ENCODE measurements at regions not wholly inside any gene's neighbourhood (a gene's known extent, or its start where the extent isn't known, plus 50 kb on each side); places are given as distances from the start of the nearest gene placed in this dataset.

- H3K27me3 ChIP-seq: no peaks in the 10 kb centered on the region
- H3K9me3 ChIP-seq: no peaks in the 10 kb centered on the region
- no peak for DNase-seq
- TF ChIP-seq POLR2AphosphoS5 (IDR thresholded peaks at IDR 0.05) (no peak), EP300 (IDR thresholded peaks at IDR 0.05) (no peak), POLR2A (IDR thresholded peaks at IDR 0.05) (no peak), CTCF (IDR thresholded peaks at IDR 0.05) (no peak)
- no peaks in the 10 kb centered on the region for H3K4me1 ChIP-seq
- H3K27ac ChIP-seq: no peak overlapping the region
- intact Hi-C loops (cut with DNase I; ENCODE audit: low total_unique reads): no loop called here
- WGBS, 5 donors: 31 to 50% (median 38%) methylated on average over 1 of the region's 1 CpG
- no peaks in the 10 kb centered on the region for H3K36me3 ChIP-seq
- no peak overlapping the region for H3K4me3 ChIP-seq
These were observed 304.1 kb upstream of the MME start for GRCh38 chr3:154775821-154776548.

GRCh38 chr3:154766765-154767503 lies 313.2 kb upstream of the MME start:
- Histone ChIP-seq H3K27me3 (no peaks in the 10 kb centered on the region), H3K4me3 (no peak overlapping the region), H3K27ac (no peak overlapping the region), H3K4me1 (no peaks in the 10 kb centered on the region), H3K36me3 (no peaks in the 10 kb centered on the region), H3K9me3 (peaks cover 0 to 10% (median 0%) of the 10 kb centered on the region in 4 donors)
- intact Hi-C loops (cut with DNase I; ENCODE audit: low total_unique reads): no loop called here
- 76 to 93% (median 84%) methylated on average over 3 to 5 of the region's 5 CpGs for WGBS, 5 donors
- DNase-seq: peak in 1 of 2 donors; percentile 17
- TF ChIP-seq CTCF (IDR thresholded peaks at IDR 0.05) (no peak), EP300 (IDR thresholded peaks at IDR 0.05) (no peak), POLR2A (IDR thresholded peaks at IDR 0.05) (no peak), POLR2AphosphoS5 (IDR thresholded peaks at IDR 0.05) (no peak)

- Histone ChIP-seq H3K9me3 (peaks cover 0 to 10% (median 0%) of the 10 kb centered on the region in 4 donors), H3K4me3 (no peak overlapping the region), H3K27me3 (no peaks in the 10 kb centered on the region), H3K4me1 (no peaks in the 10 kb centered on the region), H3K27ac (no peak overlapping the region), H3K36me3 (no peaks in the 10 kb centered on the region)
- no peak for DNase-seq
- TF ChIP-seq CTCF (IDR thresholded peaks at IDR 0.05): no peak
- no peak for TF ChIP-seq POLR2AphosphoS5 (IDR thresholded peaks at IDR 0.05)
- TF ChIP-seq EP300 (IDR thresholded peaks at IDR 0.05): no peak
- TF ChIP-seq POLR2A (IDR thresholded peaks at IDR 0.05): no peak
- intact Hi-C loops (cut with DNase I; ENCODE audit: low total_unique reads): no loop called here
- 77 to 81% (median 79%) methylated on average over 3 of the region's 3 CpGs for WGBS, 5 donors
These were observed 315.1 kb upstream of the MME start for GRCh38 chr3:154764856-154765640.

- DNase-seq: no peak
- Histone ChIP-seq H3K9me3 (peaks cover 0 to 10% (median 0%) of the 10 kb centered on the region in 4 donors), H3K36me3 (no peaks in the 10 kb centered on the region), H3K4me3 (no peak overlapping the region), H3K27me3 (no peaks in the 10 kb centered on the region), H3K4me1 (peaks cover 0 to 10% (median 0%) of the 10 kb centered on the region in 4 donors), H3K27ac (no peak overlapping the region)
- intact Hi-C loops (cut with DNase I; ENCODE audit: low total_unique reads): no loop called here
- 92 to 97% (median 94%) methylated on average over 3 of the region's 3 CpGs for WGBS, 5 donors
- TF ChIP-seq CTCF (IDR thresholded peaks at IDR 0.05) (no peak), EP300 (IDR thresholded peaks at IDR 0.05) (no peak), POLR2AphosphoS5 (IDR thresholded peaks at IDR 0.05) (no peak), POLR2A (IDR thresholded peaks at IDR 0.05) (no peak)
These were observed 317.6 kb upstream of the MME start for GRCh38 chr3:154762486-154762885.

All from stomach (tissue), 8 donors.